ENCODE measurements at regions not wholly inside any gene's neighbourhood (a gene's known extent, or its start where the extent isn't known, plus 50 kb on each side); places are given as distances from the start of the nearest gene placed in this dataset.

- no peak for TF ChIP-seq EZH2phosphoT487 (IDR thresholded peaks at IDR 0.05; ENCODE audit: low read depth, severe bottlenecking, unreplicated experiment)
- TF ChIP-seq CTCF (IDR thresholded peaks at IDR 0.05; ENCODE audit: poor library complexity): no peak
- TF ChIP-seq EZH2 (IDR thresholded peaks at IDR 0.05; ENCODE audit: borderline replicate concordance): no peak
Measured at GRCh38 chr3:63015614-63016309, 140.5 kb upstream of the CADPS start.

Measured in hepatocyte (in vitro differentiated cells).